H1 (cell line): ENCODE measurements at regions not wholly inside any gene's neighbourhood (a gene's known extent, or its start where the extent isn't known, plus 50 kb on each side); places are given as distances from the start of the nearest gene placed in this dataset.

ENCODE experiments used
- CTCF ChIA-PET: fragments of 300-600 bp; sonication (Branson Sonifier 250); formaldehyde crosslinking; loops from one replicate; lab custom pipeline; 2021; ENCODE audit not compliant: partially characterized antibody; lab: Charles Lee
- POLR2A ChIA-PET: fragments of 300-600 bp; sonication (Branson Sonifier 250); formaldehyde crosslinking; loops from one replicate; lab custom pipeline; 2021; ENCODE audit warnings: inconsistent platforms; ENCODE audit not compliant: partially characterized antibody; lab: Charles Lee
- DNase-seq, 2 experiments: peaks; one replicate each; pipeline versions ENCODE4 v3.0.0 to v3.0.0-alpha.2; 2010 to 2022; ENCODE audit warnings: low spot score in 2 of 2, low read depth in 1 of 2, mixed read lengths in 1 of 2
- FAIRE-seq: peaks from 2 replicates; lab custom pipeline; 2011; peaks lifted over from hg19 to GRCh38; lab: Jason Lieb, UNC
- H2AFZ ChIP-seq: 2 replicates; pipeline ENCODE4 v1.8.1; 2012; ENCODE audit warnings: low read length, inconsistent platforms
- H2AK5ac ChIP-seq: 2 replicates; pipeline ENCODE4 v1.6.1; 2013; ENCODE audit warnings: low read depth, low read length
- H2BK120ac ChIP-seq: replicated peaks from 2 replicates; pipeline ENCODE3; 2013; ENCODE audit warnings: low read depth, low read length, inconsistent platforms
- H2BK12ac ChIP-seq: 2 replicates; pipeline ENCODE4 v1.6.1; 2013; ENCODE audit warnings: low read depth, low read length
- H2BK15ac ChIP-seq: 2 replicates; pipeline ENCODE4 v1.6.1; 2013; ENCODE audit warnings: low read length
- H2BK20ac ChIP-seq: 2 replicates; pipeline ENCODE4 v1.6.1; 2013; ENCODE audit warnings: low read length
- H2BK5ac ChIP-seq: 2 replicates; pipeline ENCODE4 v1.6.1; 2013; ENCODE audit warnings: low read depth, low read length
- H3K14ac ChIP-seq: 2 replicates; pipeline ENCODE4 v1.6.1; 2013; ENCODE audit warnings: inconsistent platforms; ENCODE audit not compliant: insufficient read length
- H3K18ac ChIP-seq: 2 replicates; pipeline ENCODE4 v1.6.1; 2013; ENCODE audit warnings: low read length; ENCODE audit errors: extremely low read depth
- H3K23ac ChIP-seq: 2 replicates; pipeline ENCODE4 v1.6.1; 2013; ENCODE audit warnings: inconsistent platforms; ENCODE audit not compliant: insufficient read length
- H3K23me2 ChIP-seq: 2 replicates; pipeline ENCODE4 v1.6.1; 2013; ENCODE audit warnings: low read depth, low read length
- H3K27ac ChIP-seq: 2 replicates; pipeline ENCODE4 v1.6.1; 2011; ENCODE audit warnings: low read depth, low read length, inconsistent platforms
- H3K27me3 ChIP-seq, 4 experiments: replicated peaks in 1 of 4; 1 replicate in 1 of 4; 2 replicates in 3 of 4; pipeline versions ENCODE4 v1.6.1 to v1.8.1; 2011 to 2013; ENCODE audit warnings: low read length in 3 of 4, mild to moderate bottlenecking in 3 of 4, inconsistent platforms in 2 of 4, mixed read lengths in 2 of 4, moderate library complexity in 1 of 4; ENCODE audit not compliant: control insufficient read depth in 3 of 4, insufficient read depth in 3 of 4; ENCODE audit errors: extremely low read depth in 1 of 4
- H3K36me3 ChIP-seq, 4 experiments: 2 replicates each; pipeline versions ENCODE4 v1.6.1 to v1.8.1; 2011 to 2013; ENCODE audit warnings: mild to moderate bottlenecking in 4 of 4, low read length in 3 of 4, moderate library complexity in 2 of 4, control low read depth in 1 of 4, inconsistent platforms in 1 of 4; ENCODE audit not compliant: insufficient read depth in 4 of 4, control insufficient read depth in 2 of 4
- H3K4ac ChIP-seq: replicated peaks from 2 replicates; pipeline ENCODE3; 2013; ENCODE audit warnings: low read length, low read depth, mixed read lengths, inconsistent platforms; ENCODE audit not compliant: insufficient read length
- H3K4me1 ChIP-seq, 4 experiments: replicated peaks in 1 of 4; 1 replicate in 1 of 4; 2 replicates in 3 of 4; pipeline versions ENCODE4 v1.6.1 to v1.8.1; 2011 to 2013; ENCODE audit warnings: low read length in 3 of 4, inconsistent platforms in 2 of 4, mixed read lengths in 1 of 4; ENCODE audit not compliant: insufficient read depth in 4 of 4, control insufficient read depth in 3 of 4
- H3K4me2 ChIP-seq, 2 experiments: 2 replicates each; pipeline versions ENCODE4 v1.6.1 to v1.8.1; 2011 to 2013; ENCODE audit warnings: low read depth in 2 of 2, low read length in 2 of 2, control low read depth in 1 of 2, inconsistent platforms in 1 of 2, mild to moderate bottlenecking in 1 of 2; ENCODE audit not compliant: insufficient read depth in 1 of 2
- H3K4me3 ChIP-seq, 4 experiments: fragments of 200-600, 300-600 bp in 1 of 4; sonication (generic), shearing (Covaris generic), sonication (Bioruptor Twin) in 1 of 4; 2 replicates each; pipeline versions ENCODE4 v1.5.1 to v1.8.1; 2011 to 2016; ENCODE audit warnings: low read length in 4 of 4, low read depth in 3 of 4, control low read depth in 2 of 4, inconsistent platforms in 2 of 4, mild to moderate bottlenecking in 2 of 4, mixed read lengths in 1 of 4, moderate library complexity in 1 of 4; ENCODE audit not compliant: insufficient read depth in 2 of 4; ENCODE audit errors: extremely low read depth in 1 of 4
- H3K56ac ChIP-seq: replicated peaks from 2 replicates; pipeline ENCODE3; 2013; ENCODE audit warnings: low read depth, mild to moderate bottlenecking, mixed read lengths, low read length, inconsistent platforms; ENCODE audit not compliant: insufficient read length
- H3K79me1 ChIP-seq: 2 replicates; pipeline ENCODE4 v1.6.1; 2013; ENCODE audit warnings: low read depth, low read length, control low read depth
- H3K79me2 ChIP-seq, 2 experiments: 2 replicates each; pipeline versions ENCODE4 v1.6.1 to v1.8.1; 2012 to 2013; ENCODE audit warnings: low read length in 2 of 2, mild to moderate bottlenecking in 2 of 2, inconsistent platforms in 1 of 2; ENCODE audit not compliant: insufficient read depth in 2 of 2, control insufficient read depth in 1 of 2
- H3K9ac ChIP-seq, 4 experiments: replicated peaks in 1 of 4; 1 replicate in 1 of 4; 2 replicates in 3 of 4; pipeline versions ENCODE4 v1.6.1 to v1.8.1; 2011 to 2013; ENCODE audit warnings: low read depth in 3 of 4, low read length in 3 of 4, control low read depth in 2 of 4, mild to moderate bottlenecking in 2 of 4, moderate library complexity in 2 of 4, inconsistent platforms in 1 of 4; ENCODE audit errors: extremely low read depth in 1 of 4
- H3K9me3 ChIP-seq, 2 experiments: 2 replicates each; pipeline versions ENCODE4 v1.6.1 to v1.8.1; 2012 to 2013; ENCODE audit warnings: mild to moderate bottlenecking in 2 of 2, moderate library complexity in 2 of 2, control low read depth in 1 of 2, inconsistent platforms in 1 of 2, low read depth in 1 of 2, low read length in 1 of 2, mixed read lengths in 1 of 2; ENCODE audit not compliant: insufficient read depth in 2 of 2
- H4K20me1 ChIP-seq, 2 experiments: replicated peaks in 1 of 2; 2 replicates each; pipeline versions ENCODE3 to v1.8.1; 2011 to 2013; ENCODE audit warnings: inconsistent platforms in 2 of 2, low read length in 2 of 2, mild to moderate bottlenecking in 1 of 2; ENCODE audit not compliant: insufficient read depth in 2 of 2, control insufficient read depth in 1 of 2
- H4K5ac ChIP-seq: 2 replicates; pipeline ENCODE4 v1.6.1; 2013; ENCODE audit warnings: low read length, low read depth, mixed read lengths, inconsistent platforms; ENCODE audit not compliant: insufficient read length
- H4K8ac ChIP-seq: 2 replicates; pipeline ENCODE4 v1.8.0; 2013; ENCODE audit warnings: mild to moderate bottlenecking, moderate library complexity, low read length, inconsistent platforms; ENCODE audit not compliant: insufficient read depth; ENCODE audit errors: extremely low read depth
- H4K91ac ChIP-seq: replicated peaks from 2 replicates; pipeline ENCODE3; 2013; ENCODE audit warnings: low read length, mixed read lengths, inconsistent platforms; ENCODE audit not compliant: insufficient read length
- MAFK ChIP-seq: IDR thresholded peaks from 2 replicates; pipeline ENCODE4 v1.6.1; 2012; ENCODE audit warnings: low read depth, mild to moderate bottlenecking, improper control_type of control experiment, low read length
- SAP30 ChIP-seq: fragments of 300-600 bp; sonication (generic); IDR thresholded peaks from 2 replicates; pipeline ENCODE4 v1.7.1; 2012; ENCODE audit warnings: low read length, moderate library complexity, mild to moderate bottlenecking, inconsistent platforms; ENCODE audit not compliant: insufficient read depth, insufficient replicate concordance
- SP4 ChIP-seq: IDR thresholded peaks from 2 replicates; pipeline ENCODE4 v1.6.1; 2012; ENCODE audit warnings: low read length, inconsistent platforms
- TBP ChIP-seq: IDR thresholded peaks from 2 replicates; pipeline ENCODE4 v1.6.1; 2011; ENCODE audit warnings: low read depth, low read length, improper control_type of control experiment
- WGBS, 2 experiments: shearing (Covaris generic) in 1 of 2; methylation state at CpG; one replicate each; pipeline versions ENCODE4 v1.1.6 to v1.1.7; 2013 to 2015; ENCODE audit warnings: low lambda C conversion rate in 2 of 2, mixed read lengths in 2 of 2, inconsistent platforms in 1 of 2, low coverage in 1 of 2, missing lambda C conversion rate in 1 of 2; ENCODE audit not compliant: insufficient replicate concordance in 2 of 2, insufficient coverage in 1 of 2, insufficient read length in 1 of 2; ENCODE audit errors: extremely low coverage in 1 of 2, missing lambda C conversion rate in 1 of 2; 5-methylcytosine and 5-hydroxymethylcytosine counted together

- Histone ChIP-seq H4K5ac (no peak overlapping the region), H3K79me2 (no peaks in the 10 kb centered on the region), H3K79me1 (no peaks in the 10 kb centered on the region), H3K27ac (no peak overlapping the region), H2BK20ac (no peak overlapping the region), H4K91ac (no peak overlapping the region), H2BK15ac (no peak overlapping the region), H3K4ac (no peak overlapping the region), H3K23ac (no peak overlapping the region), H4K8ac (no peak overlapping the region), H3K9me3 (no peaks in the 10 kb centered on the region), H3K4me1 (no peaks in the 10 kb centered on the region), H2AK5ac (no peak overlapping the region), H3K23me2 (peaks cover 7% of the 10 kb centered on the region; the same call in 1 of the 2 replicates), H3K9ac (no peak overlapping the region), H3K56ac (no peak overlapping the region), H3K14ac (no peak overlapping the region), H2BK120ac (no peak overlapping the region), H2BK12ac (no peak overlapping the region), H3K18ac (no peak overlapping the region), H3K4me2 (no peak overlapping the region), H2AFZ (no peak overlapping the region), H3K36me3 (no peaks in the 10 kb centered on the region), H4K20me1 (peaks cover 0 to 5% of the 10 kb centered on the region in 2 experiments), H2BK5ac (no peak overlapping the region), H3K27me3 (no peaks in the 10 kb centered on the region), H3K4me3 (no peak overlapping the region)
- ChIA-PET CTCF (interaction anchor here (1.6 kb wide), 1 partner anchor 15 kb away, joined by 4 read pairs; no protein-coding TSS in a partner anchor), POLR2A (no interaction called here)
- no peak for DNase-seq
- FAIRE-seq: no peak
- WGBS, 2 experiments: 77% methylated on average over 11 of the region's 11 CpGs; no CpG with 5 or more reads in 1 of the 2 experiments
- TF ChIP-seq SAP30: no peak
- no peak for TF ChIP-seq TBP
- TF ChIP-seq SP4: no peak
- no peak for TF ChIP-seq MAFK
These were observed 750.1 kb downstream of the BRD1 start for GRCh38 chr22:49077586-49077985.
